Subcutaneous abdominal adipose tissue (tissue), 5 donors: ENCODE measurements at regions not wholly inside any gene's neighbourhood (a gene's known extent, or its start where the extent isn't known, plus 50 kb on each side); places are given as distances from the start of the nearest gene placed in this dataset.
"Not testable (repeated sequence)": the region's sequence is repeated elsewhere in the genome, so short reads cannot be mapped to it uniquely, and the experiment has no call there.

Experiments
- H3K27ac ChIP-seq: one replicate; pipeline ENCODE4 v1.7.0; 2013; ENCODE audit warnings: low read depth, mild to moderate bottlenecking, inconsistent platforms, low read length, moderate library complexity
- H3K27me3 ChIP-seq, 5 donors: one replicate each; pipeline ENCODE4 v1.7.0; 2013; ENCODE audit warnings: low read length in 5 of 5, inconsistent platforms in 1 of 5; ENCODE audit not compliant: control insufficient read depth in 5 of 5, insufficient read depth in 4 of 5
- H3K36me3 ChIP-seq, 5 donors: one replicate each; pipeline ENCODE4 v1.7.0; 2013; ENCODE audit warnings: low read length in 5 of 5; ENCODE audit not compliant: control insufficient read depth in 5 of 5, insufficient read depth in 5 of 5
- H3K4me1 ChIP-seq, 5 donors: one replicate each; pipeline ENCODE4 v1.7.0; 2013; ENCODE audit warnings: low read length in 5 of 5, mild to moderate bottlenecking in 3 of 5, moderate library complexity in 1 of 5; ENCODE audit not compliant: control insufficient read depth in 5 of 5, insufficient read depth in 5 of 5
- H3K4me3 ChIP-seq, 5 donors: one replicate each; pipeline ENCODE4 v1.7.0; 2013; ENCODE audit warnings: low read length in 5 of 5, low read depth in 1 of 5
- H3K9ac ChIP-seq, 5 donors: one replicate each; pipeline ENCODE4 v1.7.0; 2013; ENCODE audit warnings: low read length in 5 of 5, mild to moderate bottlenecking in 4 of 5, moderate library complexity in 3 of 5
- H3K9me3 ChIP-seq, 5 donors: one replicate each; pipeline ENCODE4 v1.7.0; 2013; ENCODE audit warnings: low read length in 5 of 5; ENCODE audit not compliant: control insufficient read depth in 5 of 5
- donor health status: healthy.
- donor health status: healthy.
- donor health status: healthy.
- donor health status: healthy.
- donor health status: healthy.

GRCh38 chr9:22508354-22508753 is 61.7 kb downstream of the DMRTA1 start:
- H3K4me1 ChIP-seq, H3K4me3 ChIP-seq, H3K9me3 ChIP-seq, H3K36me3 ChIP-seq, H3K27ac ChIP-seq, H3K27me3 ChIP-seq, H3K9ac ChIP-seq: not testable (repeated sequence)

- no peaks in the 10 kb centered on the region for H3K4me1 ChIP-seq
- H3K4me3 ChIP-seq, result no peak overlapping the region
- no peak overlapping the region for H3K27ac ChIP-seq
- H3K9ac ChIP-seq, result no peak overlapping the region
- no peaks in the 10 kb centered on the region for H3K9me3 ChIP-seq
- H3K27me3 ChIP-seq, result no peaks in the 10 kb centered on the region
- H3K36me3 ChIP-seq, result no peaks in the 10 kb centered on the region
These were observed 62.2 kb downstream of the DMRTA1 start for GRCh38 chr9:22508790-22509189.

- no peaks in the 10 kb centered on the region for H3K36me3 ChIP-seq
- no peak overlapping the region for H3K27ac ChIP-seq
- no peaks in the 10 kb centered on the region for H3K4me1 ChIP-seq
- H3K27me3 ChIP-seq, result no peaks in the 10 kb centered on the region
- H3K9me3 ChIP-seq, result no peaks in the 10 kb centered on the region
- no peak overlapping the region for H3K9ac ChIP-seq
- no peak overlapping the region for H3K4me3 ChIP-seq
These were observed 65.9 kb downstream of the DMRTA1 start for GRCh38 chr9:22512495-22512894.

GRCh38 chr9:22514871-22515270 is 68.2 kb downstream of the DMRTA1 start:
- no peak overlapping the region for H3K9ac ChIP-seq
- no peaks in the 10 kb centered on the region for H3K9me3 ChIP-seq
- no peaks in the 10 kb centered on the region for H3K27me3 ChIP-seq
- H3K4me3 ChIP-seq, result no peak overlapping the region
- no peaks in the 10 kb centered on the region for H3K36me3 ChIP-seq
- no peaks in the 10 kb centered on the region for H3K4me1 ChIP-seq
- H3K27ac ChIP-seq, result no peak overlapping the region

GRCh38 chr9:22522206-22522740 is 75.6 kb downstream of the DMRTA1 start:
- Histone ChIP-seq H3K9me3 (no peaks in the 10 kb centered on the region), H3K27me3 (no peaks in the 10 kb centered on the region), H3K4me1 (no peaks in the 10 kb centered on the region), H3K27ac (no peak overlapping the region), H3K36me3 (no peaks in the 10 kb centered on the region), H3K4me3 (no peak overlapping the region), H3K9ac (no peak overlapping the region)

GRCh38 chr9:22528485-22528884 is 81.9 kb downstream of the DMRTA1 start:
- H3K9ac ChIP-seq, result no peak overlapping the region
- no peak overlapping the region for H3K27ac ChIP-seq
- peaks cover 0 to 17% (median 4%) of the 10 kb centered on the region in 5 donors for H3K4me1 ChIP-seq
- no peaks in the 10 kb centered on the region for H3K36me3 ChIP-seq
- no peak overlapping the region for H3K4me3 ChIP-seq
- no peaks in the 10 kb centered on the region for H3K27me3 ChIP-seq
- no peaks in the 10 kb centered on the region for H3K9me3 ChIP-seq

GRCh38 chr9:22529426-22530199 is 83.0 kb downstream of the DMRTA1 start:
- Histone ChIP-seq H3K4me1 (peaks cover 0 to 17% (median 4%) of the 10 kb centered on the region in 5 donors), H3K9me3 (peaks cover 0 to under 1% (median 0%) of the 10 kb centered on the region in 5 donors), H3K9ac (no peak overlapping the region), H3K27ac (no peak overlapping the region), H3K27me3 (no peaks in the 10 kb centered on the region), H3K36me3 (no peaks in the 10 kb centered on the region), H3K4me3 (no peak overlapping the region)

- Histone ChIP-seq H3K27me3 (no peaks in the 10 kb centered on the region), H3K9me3 (peaks cover 0 to 4% (median 0%) of the 10 kb centered on the region in 5 donors), H3K36me3 (no peaks in the 10 kb centered on the region), H3K4me3 (no peak overlapping the region), H3K4me1 (peaks cover 0 to 5% (median 0%) of the 10 kb centered on the region in 5 donors), H3K27ac (no peak overlapping the region), H3K9ac (no peak overlapping the region)
These were observed 89.2 kb downstream of the DMRTA1 start for GRCh38 chr9:22535780-22536179.

- H3K36me3 ChIP-seq, result no peaks in the 10 kb centered on the region
These were observed 91.1 kb downstream of the DMRTA1 start for GRCh38 chr9:22537721-22538120.

GRCh38 chr9:22548625-22549024 is 102.0 kb downstream of the DMRTA1 start:
- Histone ChIP-seq H3K9ac (no peak overlapping the region), H3K27ac (no peak overlapping the region), H3K4me1 (no peaks in the 10 kb centered on the region), H3K4me3 (no peak overlapping the region), H3K9me3 (no peaks in the 10 kb centered on the region), H3K36me3 (no peaks in the 10 kb centered on the region), H3K27me3 (no peaks in the 10 kb centered on the region)

More at GRCh38 chr9:22537721-22538120, 91.1 kb downstream of the DMRTA1 start:
- no peak overlapping the region for H3K9ac ChIP-seq
- H3K4me1 ChIP-seq, result no peaks in the 10 kb centered on the region
- peaks cover 0 to 4% (median 0%) of the 10 kb centered on the region in 5 donors for H3K9me3 ChIP-seq
- no peak overlapping the region for H3K4me3 ChIP-seq
- H3K27me3 ChIP-seq, result no peaks in the 10 kb centered on the region
- H3K27ac ChIP-seq, result no peak overlapping the region
